ENCODE measurements at regions not wholly inside any gene's neighbourhood (a gene's known extent, or its start where the extent isn't known, plus 50 kb on each side); places are given as distances from the start of the nearest gene placed in this dataset.

DNA sequence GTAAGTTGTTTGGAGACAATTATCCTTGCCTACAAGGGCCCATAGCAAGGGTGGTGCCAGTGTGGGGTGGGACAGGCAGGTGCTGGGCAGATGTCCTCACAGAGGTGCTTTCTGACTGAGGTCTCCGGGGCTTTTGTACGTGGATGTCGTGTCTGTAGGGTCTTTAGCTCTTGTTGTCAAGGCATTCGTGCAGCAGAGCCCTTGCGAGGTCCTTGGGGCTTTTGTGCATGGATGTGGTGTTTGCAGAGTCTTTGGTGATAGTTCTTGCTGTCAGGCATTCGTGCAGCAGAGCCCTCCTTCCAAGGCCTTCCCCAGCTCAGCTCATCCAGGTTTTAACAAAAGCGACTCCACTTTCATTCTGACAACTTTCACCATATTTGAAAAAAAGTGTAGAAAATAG lies 116.0 kb upstream of the TMEM18 start:
- Histone ChIP-seq H3K4me3 (ENCODE audit: insufficient read depth, low read depth, low read length) (no peak overlapping the region), H3K9me3 (ENCODE audit: control insufficient read depth, low read length) (no peaks in the 10 kb centered on the region), H3K27me3 (ENCODE audit: control insufficient read depth, insufficient read depth, low read length, poor library complexity, severe bottlenecking) (no peaks in the 10 kb centered on the region), H3K4me1 (ENCODE audit: control insufficient read depth, insufficient read depth, low read length) (no peaks in the 10 kb centered on the region), H3K27ac (ENCODE audit: insufficient read depth, low read depth, low read length, poor library complexity, severe bottlenecking) (no peak overlapping the region), H3K36me3 (ENCODE audit: control insufficient read depth, insufficient read depth, low read length) (no peaks in the 10 kb centered on the region)
- WGBS, 2 experiments, result 88 to 91% methylated on average over 7 of the region's 7 CpGs

DNA sequence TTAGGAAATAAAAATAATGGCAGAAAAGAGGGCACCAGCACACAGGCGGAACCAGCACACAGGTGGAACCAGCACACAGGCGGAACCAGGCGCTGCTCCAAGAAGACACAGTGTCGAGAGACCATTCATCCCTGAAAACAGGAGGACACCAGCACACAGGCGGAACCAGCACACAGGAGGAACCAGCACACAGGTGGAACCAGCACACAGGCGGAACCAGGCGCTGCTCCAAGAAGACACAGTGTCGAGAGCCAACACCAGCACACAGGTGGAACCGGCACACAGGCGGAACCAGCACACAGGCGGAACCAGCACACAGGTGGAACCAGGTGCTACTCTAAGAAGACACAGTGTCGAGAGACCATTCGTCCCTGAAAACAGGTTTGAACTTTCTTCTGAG lies 115.5 kb upstream of the TMEM18 start:
- no peaks in the 10 kb centered on the region for H3K27me3 ChIP-seq (ENCODE audit: control insufficient read depth, insufficient read depth, low read length, poor library complexity, severe bottlenecking)
- H3K4me1 ChIP-seq (ENCODE audit: control insufficient read depth, insufficient read depth, low read length), result no peaks in the 10 kb centered on the region
- 93 to 96% methylated on average over 13 of the region's 13 CpGs for WGBS, 2 experiments
- H3K27ac ChIP-seq (ENCODE audit: insufficient read depth, low read depth, low read length, poor library complexity, severe bottlenecking), result no peak overlapping the region
- no peaks in the 10 kb centered on the region for H3K9me3 ChIP-seq (ENCODE audit: control insufficient read depth, low read length)
- H3K36me3 ChIP-seq (ENCODE audit: control insufficient read depth, insufficient read depth, low read length), result no peaks in the 10 kb centered on the region
- H3K4me3 ChIP-seq (ENCODE audit: insufficient read depth, low read depth, low read length), result no peak overlapping the region

DNA sequence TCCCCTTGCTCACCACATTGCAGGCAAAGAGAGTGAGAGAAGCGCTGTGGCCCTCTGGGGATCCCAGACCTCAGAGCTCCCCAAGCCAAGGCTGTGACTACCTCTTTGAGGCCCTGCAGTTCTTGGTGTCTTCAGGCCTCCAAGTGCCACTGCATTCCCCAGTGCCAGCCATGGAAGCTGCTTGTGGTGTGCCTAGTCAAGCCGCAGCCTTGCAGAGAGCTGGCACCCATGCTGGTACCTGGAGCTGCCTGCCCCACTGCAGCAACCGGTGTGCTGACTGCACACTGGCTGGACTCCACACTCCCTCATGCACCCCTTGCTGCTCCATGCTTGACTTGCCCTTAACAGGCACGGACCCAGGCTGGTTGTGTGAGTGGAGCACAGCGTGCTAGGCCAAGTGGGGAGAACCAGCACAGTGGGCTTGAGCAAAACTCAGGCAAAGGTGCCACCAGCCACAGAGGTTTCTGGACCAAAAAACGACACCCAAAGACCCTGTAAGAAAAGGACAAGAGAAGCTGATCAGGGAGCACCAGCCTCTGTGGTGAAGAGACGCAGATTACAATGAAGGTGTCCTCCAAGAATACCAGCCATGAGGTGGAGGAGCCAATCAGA lies 113.5 kb upstream of the TMEM18 start:
- no peak overlapping the region for H3K27ac ChIP-seq (ENCODE audit: insufficient read depth, low read depth, low read length, poor library complexity, severe bottlenecking)
- WGBS, 2 experiments, result 93 to 94% methylated on average over 7 of the region's 7 CpGs
- no peaks in the 10 kb centered on the region for H3K4me1 ChIP-seq (ENCODE audit: control insufficient read depth, insufficient read depth, low read length)
- no peaks in the 10 kb centered on the region for H3K9me3 ChIP-seq (ENCODE audit: control insufficient read depth, low read length)
- H3K27me3 ChIP-seq (ENCODE audit: control insufficient read depth, insufficient read depth, low read length, poor library complexity, severe bottlenecking), result no peaks in the 10 kb centered on the region
- no peak overlapping the region for H3K4me3 ChIP-seq (ENCODE audit: insufficient read depth, low read depth, low read length)
- H3K36me3 ChIP-seq (ENCODE audit: control insufficient read depth, insufficient read depth, low read length), result no peaks in the 10 kb centered on the region

DNA sequence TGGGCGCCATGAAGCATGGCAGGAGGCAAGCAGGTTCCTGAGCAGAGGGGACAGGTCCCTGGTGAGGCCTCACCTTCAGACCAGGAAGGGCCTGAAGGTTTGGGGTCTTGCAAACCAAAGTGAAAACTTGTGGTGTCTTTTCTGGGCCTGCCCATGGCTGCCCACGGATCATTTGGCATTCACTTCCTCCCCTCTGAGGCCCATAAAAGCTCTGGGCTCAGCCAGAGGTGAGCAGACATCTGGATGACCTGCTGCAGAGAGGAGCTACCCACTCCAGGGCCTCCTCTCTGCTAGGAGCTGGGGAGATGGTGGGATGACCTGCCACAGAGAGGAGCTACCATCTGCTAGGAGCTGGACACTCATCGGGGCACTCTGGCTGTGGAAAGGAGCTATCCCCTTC lies 112.9 kb upstream of the TMEM18 start:
- H3K36me3 ChIP-seq (ENCODE audit: control insufficient read depth, insufficient read depth, low read length), result no peaks in the 10 kb centered on the region
- H3K27ac ChIP-seq (ENCODE audit: insufficient read depth, low read depth, low read length, poor library complexity, severe bottlenecking), result no peak overlapping the region
- WGBS, 2 experiments, result 91 to 92% methylated on average over 3 of the region's 3 CpGs
- H3K27me3 ChIP-seq (ENCODE audit: control insufficient read depth, insufficient read depth, low read length, poor library complexity, severe bottlenecking), result no peaks in the 10 kb centered on the region
- H3K4me1 ChIP-seq (ENCODE audit: control insufficient read depth, insufficient read depth, low read length), result no peaks in the 10 kb centered on the region
- H3K9me3 ChIP-seq (ENCODE audit: control insufficient read depth, low read length), result no peaks in the 10 kb centered on the region
- H3K4me3 ChIP-seq (ENCODE audit: insufficient read depth, low read depth, low read length), result no peak overlapping the region

DNA sequence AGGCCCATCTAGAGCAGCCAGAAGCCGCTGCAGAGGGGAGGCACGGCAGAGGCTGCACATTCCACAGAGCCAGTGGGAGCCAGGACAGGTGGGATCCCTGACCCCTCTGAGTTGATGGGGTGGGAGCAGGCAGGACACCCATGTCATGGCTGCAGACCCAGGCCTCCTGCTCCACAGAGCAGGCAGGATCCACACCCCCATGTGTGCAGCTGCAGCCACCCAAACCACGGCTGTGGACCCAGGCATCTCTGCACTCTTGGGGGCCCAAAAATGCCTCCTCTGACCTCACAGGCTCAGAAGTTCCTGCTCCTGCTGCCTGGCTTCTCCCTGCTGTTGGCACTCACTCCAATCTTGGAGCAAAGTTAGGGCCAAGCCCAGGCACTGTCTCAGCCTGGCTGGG lies 112.3 kb upstream of the TMEM18 start:
- Histone ChIP-seq H3K4me1 (ENCODE audit: control insufficient read depth, insufficient read depth, low read length) (no peaks in the 10 kb centered on the region), H3K9me3 (ENCODE audit: control insufficient read depth, low read length) (no peaks in the 10 kb centered on the region), H3K4me3 (ENCODE audit: insufficient read depth, low read depth, low read length) (no peak overlapping the region), H3K27me3 (ENCODE audit: control insufficient read depth, insufficient read depth, low read length, poor library complexity, severe bottlenecking) (no peaks in the 10 kb centered on the region), H3K36me3 (ENCODE audit: control insufficient read depth, insufficient read depth, low read length) (no peaks in the 10 kb centered on the region), H3K27ac (ENCODE audit: insufficient read depth, low read depth, low read length, poor library complexity, severe bottlenecking) (no peak overlapping the region)
- 93 to 95% methylated on average over 3 of the region's 3 CpGs for WGBS, 2 experiments

DNA sequence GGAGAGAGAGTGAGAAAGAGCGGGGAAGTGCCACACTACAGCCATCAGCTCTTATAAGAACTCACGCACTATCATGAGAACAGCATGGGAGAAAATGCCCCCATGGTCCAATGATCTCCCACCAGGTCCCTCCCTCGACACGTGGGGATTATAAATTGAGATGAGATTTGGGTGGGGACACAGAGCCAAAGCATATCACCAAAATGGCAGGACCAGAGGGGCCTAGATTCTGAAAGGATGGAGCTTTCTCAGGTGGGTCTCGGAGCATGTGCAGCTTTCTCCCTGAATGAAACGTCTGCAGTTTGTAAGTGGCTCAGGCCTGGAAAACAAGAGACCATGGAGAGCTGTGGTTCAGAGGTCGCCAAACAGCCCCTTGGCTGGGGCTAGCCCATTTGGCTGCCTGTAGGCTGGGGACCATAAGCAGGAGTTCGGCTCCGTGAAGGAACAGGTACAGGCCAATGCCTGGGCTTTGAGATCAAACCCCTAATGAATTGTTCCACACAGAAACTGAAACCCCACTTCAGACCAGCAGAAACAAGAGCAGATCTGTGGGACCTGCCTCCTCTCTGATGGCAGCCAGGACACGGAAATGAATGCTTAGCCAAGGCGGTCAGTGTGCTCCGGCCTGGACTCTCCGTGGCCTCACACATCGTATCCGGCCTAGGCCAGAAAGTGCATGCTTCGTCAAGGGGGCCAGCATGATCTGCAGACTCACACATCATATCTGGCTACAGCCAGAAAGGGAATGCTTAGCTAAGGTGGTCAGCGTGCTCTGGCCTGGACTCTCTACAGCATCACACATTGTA lies 111.2 kb upstream of the TMEM18 start:
- H3K27ac ChIP-seq (ENCODE audit: insufficient read depth, low read depth, low read length, poor library complexity, severe bottlenecking), result no peak overlapping the region
- H3K4me1 ChIP-seq (ENCODE audit: control insufficient read depth, insufficient read depth, low read length), result no peaks in the 10 kb centered on the region
- 95 to 96% methylated on average over 17 of the region's 17 CpGs for WGBS, 2 experiments
- H3K27me3 ChIP-seq (ENCODE audit: control insufficient read depth, insufficient read depth, low read length, poor library complexity, severe bottlenecking), result no peaks in the 10 kb centered on the region
- H3K4me3 ChIP-seq (ENCODE audit: insufficient read depth, low read depth, low read length), result no peak overlapping the region
- no peaks in the 10 kb centered on the region for H3K9me3 ChIP-seq (ENCODE audit: control insufficient read depth, low read length)
- no peaks in the 10 kb centered on the region for H3K36me3 ChIP-seq (ENCODE audit: control insufficient read depth, insufficient read depth, low read length)

DNA sequence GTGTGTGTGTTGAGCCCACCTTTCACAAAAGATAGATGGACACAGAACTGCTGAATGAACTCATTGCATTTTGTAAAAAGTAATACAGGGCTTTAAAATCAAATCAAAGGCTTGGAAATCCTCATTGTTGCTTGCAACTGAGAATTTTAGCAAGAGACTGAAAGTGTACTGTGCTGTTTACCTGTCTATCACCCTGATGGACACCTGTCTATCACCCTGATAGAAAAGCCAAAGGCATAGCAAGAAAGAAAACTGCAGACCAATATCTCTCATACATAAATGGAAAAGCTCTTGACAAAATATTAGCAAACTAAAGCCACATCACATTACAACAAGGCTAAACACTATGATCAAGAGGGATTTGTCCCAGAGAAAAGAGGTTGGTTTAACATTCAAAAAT lies 107.5 kb upstream of the TMEM18 start:
- H3K4me1 ChIP-seq (ENCODE audit: control insufficient read depth, insufficient read depth, low read length), result no peaks in the 10 kb centered on the region

DNA sequence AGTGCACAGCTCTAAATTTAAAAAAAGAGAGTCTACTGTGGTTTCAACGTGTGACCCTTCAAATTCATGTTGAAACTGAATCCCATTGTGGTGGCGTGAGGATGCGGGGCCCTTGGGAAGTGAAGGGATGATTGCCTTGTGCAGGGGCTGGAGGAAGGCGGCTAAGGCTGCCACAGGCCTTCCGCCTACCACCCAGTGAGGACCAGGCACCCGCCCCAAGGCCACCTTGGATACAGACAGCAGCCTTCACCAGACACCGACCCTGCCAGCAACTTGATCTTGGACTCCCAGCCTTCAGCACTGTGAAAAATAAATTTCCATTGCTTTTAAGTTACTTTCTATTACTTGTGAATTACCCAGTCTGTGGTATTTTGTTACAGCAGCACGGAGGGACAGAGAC lies 103.4 kb upstream of the TMEM18 start:
- Histone ChIP-seq H3K4me1 (ENCODE audit: control insufficient read depth, insufficient read depth, low read length) (peaks cover 11% of the 10 kb centered on the region), H3K4me3 (ENCODE audit: insufficient read depth, low read depth, low read length) (no peak overlapping the region), H3K9me3 (ENCODE audit: control insufficient read depth, low read length) (no peaks in the 10 kb centered on the region), H3K27me3 (ENCODE audit: control insufficient read depth, insufficient read depth, low read length, poor library complexity, severe bottlenecking) (no peaks in the 10 kb centered on the region), H3K36me3 (ENCODE audit: control insufficient read depth, insufficient read depth, low read length) (no peaks in the 10 kb centered on the region), H3K27ac (ENCODE audit: insufficient read depth, low read depth, low read length, poor library complexity, severe bottlenecking) (no peak overlapping the region)
- 96% methylated on average over 8 of the region's 8 CpGs for WGBS, 2 experiments

More for the DNA sequence above, 107.5 kb upstream of the TMEM18 start:
- H3K4me3 ChIP-seq (ENCODE audit: insufficient read depth, low read depth, low read length), result no peak overlapping the region
- H3K27me3 ChIP-seq (ENCODE audit: control insufficient read depth, insufficient read depth, low read length, poor library complexity, severe bottlenecking), result no peaks in the 10 kb centered on the region
- H3K36me3 ChIP-seq (ENCODE audit: control insufficient read depth, insufficient read depth, low read length), result no peaks in the 10 kb centered on the region
- no peaks in the 10 kb centered on the region for H3K9me3 ChIP-seq (ENCODE audit: control insufficient read depth, low read length)
- H3K27ac ChIP-seq (ENCODE audit: insufficient read depth, low read depth, low read length, poor library complexity, severe bottlenecking), result no peak overlapping the region

DNA sequence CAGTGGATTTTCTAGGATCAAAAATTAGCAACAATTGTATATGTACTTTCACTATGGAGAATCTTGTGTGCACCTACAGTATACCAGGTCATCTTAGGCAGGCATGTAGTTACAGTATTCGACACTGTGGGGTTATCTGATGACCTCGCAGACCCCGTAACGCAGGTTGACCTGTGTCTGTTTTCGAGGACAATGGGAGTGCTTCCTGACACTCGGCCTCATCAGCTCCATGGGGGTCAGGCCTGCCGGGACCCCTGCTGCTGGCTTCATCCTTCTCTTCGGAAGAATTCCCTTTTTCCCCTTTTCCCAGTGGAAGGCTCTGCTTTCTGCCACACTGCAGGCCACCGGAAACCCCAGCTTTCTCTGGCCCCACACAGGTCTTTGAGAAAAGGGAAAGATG lies 102.8 kb upstream of the TMEM18 start:
- 63 to 71% methylated on average over 9 of the region's 9 CpGs for WGBS, 2 experiments
- Histone ChIP-seq H3K27me3 (ENCODE audit: control insufficient read depth, insufficient read depth, low read length, poor library complexity, severe bottlenecking) (no peaks in the 10 kb centered on the region), H3K9me3 (ENCODE audit: control insufficient read depth, low read length) (no peaks in the 10 kb centered on the region)

DNA sequence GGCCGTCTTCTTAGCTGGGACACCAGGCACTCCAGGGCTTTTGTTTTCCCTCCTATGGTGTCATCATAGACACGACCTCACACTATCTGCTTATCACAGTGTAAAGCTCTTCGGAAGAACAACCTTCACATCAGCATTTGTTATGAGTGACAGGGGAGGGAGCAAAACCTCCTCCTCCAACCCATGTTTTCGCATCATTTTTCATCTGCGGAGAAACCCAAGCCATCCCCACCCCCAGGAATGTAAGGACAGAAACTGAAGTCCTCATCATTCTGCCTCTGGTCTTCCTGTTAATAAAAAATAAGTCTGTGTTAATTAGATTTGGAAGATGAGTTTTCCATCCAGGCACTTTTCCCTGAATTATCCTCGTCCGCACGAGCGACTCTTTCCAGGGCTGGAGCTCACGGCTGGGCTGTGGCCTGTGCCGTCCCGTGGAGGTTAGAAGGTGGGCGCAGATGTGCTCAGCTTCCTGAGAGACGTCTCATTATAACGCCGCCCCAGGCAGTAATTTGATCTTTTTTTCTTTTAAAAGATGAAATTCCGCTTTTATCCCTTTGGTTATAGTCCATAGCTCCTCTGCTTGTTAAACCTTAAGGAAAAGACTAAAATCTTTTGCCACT lies 101.6 kb upstream of the TMEM18 start:
- Histone ChIP-seq H3K4me1 (ENCODE audit: control insufficient read depth, insufficient read depth, low read length) (peaks cover 27% of the 10 kb centered on the region), H3K9me3 (ENCODE audit: control insufficient read depth, low read length) (no peaks in the 10 kb centered on the region), H3K27ac (ENCODE audit: insufficient read depth, low read depth, low read length, poor library complexity, severe bottlenecking) (no peak overlapping the region), H3K36me3 (ENCODE audit: control insufficient read depth, insufficient read depth, low read length) (no peaks in the 10 kb centered on the region), H3K27me3 (ENCODE audit: control insufficient read depth, insufficient read depth, low read length, poor library complexity, severe bottlenecking) (no peaks in the 10 kb centered on the region), H3K4me3 (ENCODE audit: insufficient read depth, low read depth, low read length) (no peak overlapping the region)
- WGBS, 2 experiments, result 84 to 88% methylated on average over 17 of the region's 17 CpGs

More for the DNA sequence above, 102.8 kb upstream of the TMEM18 start:
- no peak overlapping the region for H3K4me3 ChIP-seq (ENCODE audit: insufficient read depth, low read depth, low read length)
- H3K4me1 ChIP-seq (ENCODE audit: control insufficient read depth, insufficient read depth, low read length), result peaks cover 16% of the 10 kb centered on the region
- H3K36me3 ChIP-seq (ENCODE audit: control insufficient read depth, insufficient read depth, low read length), result no peaks in the 10 kb centered on the region
- H3K27ac ChIP-seq (ENCODE audit: insufficient read depth, low read depth, low read length, poor library complexity, severe bottlenecking), result no peak overlapping the region
